ENCODE measurements at regions not wholly inside any gene's neighbourhood (a gene's known extent, or its start where the extent isn't known, plus 50 kb on each side); places are given as distances from the start of the nearest gene placed in this dataset.

DNA sequence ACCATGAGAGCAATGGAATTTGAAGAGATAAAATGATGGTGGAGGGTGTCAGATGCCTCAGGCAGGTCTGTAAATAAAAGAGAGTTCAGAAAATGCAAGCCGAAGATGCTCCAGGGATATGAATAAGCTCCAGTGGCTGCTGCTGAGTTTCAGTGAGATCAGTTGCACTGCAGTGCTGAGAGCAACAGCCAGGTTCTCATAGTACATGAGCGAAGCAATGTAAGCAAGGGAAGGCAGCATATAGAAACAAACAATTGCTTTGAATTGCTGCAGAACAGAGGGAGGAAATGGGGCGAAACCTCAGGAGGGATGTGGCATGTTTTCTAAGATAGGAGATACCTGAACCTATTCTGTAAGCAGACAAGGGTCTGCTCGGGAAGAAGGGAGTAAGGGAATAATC lies 369.5 kb downstream of the AASDHPPT start:
- no peak for TF ChIP-seq CTCF (IDR thresholded peaks at IDR 0.05)
- TF ChIP-seq ZFX (IDR thresholded peaks at IDR 0.05; ENCODE audit: borderline replicate concordance) = no peak

Measured in 22Rv1 (cell line).